ENCODE measurements at regions not wholly inside any gene's neighbourhood (a gene's known extent, or its start where the extent isn't known, plus 50 kb on each side); places are given as distances from the start of the nearest gene placed in this dataset.

DNA sequence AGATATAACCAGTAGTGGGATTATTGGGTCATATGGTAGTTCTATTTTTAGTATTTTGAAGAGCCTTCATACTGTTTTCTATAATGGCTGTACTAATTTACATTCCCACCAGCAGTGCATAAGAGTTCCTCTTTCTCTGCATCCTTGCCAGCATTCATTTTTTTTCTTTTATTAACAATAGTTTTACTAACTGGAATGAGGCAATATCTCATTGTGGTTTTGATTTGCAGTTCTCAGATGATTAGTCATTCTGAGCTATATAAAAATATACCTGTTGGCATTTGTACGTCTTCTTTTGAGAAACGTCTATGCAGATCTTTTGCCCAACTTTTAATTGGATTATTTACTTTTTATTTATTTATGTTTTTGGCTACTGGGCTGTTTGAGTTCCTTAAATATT, 1579.3 kb upstream of the CDH6 start:
- TF ChIP-seq, protein P1, sequence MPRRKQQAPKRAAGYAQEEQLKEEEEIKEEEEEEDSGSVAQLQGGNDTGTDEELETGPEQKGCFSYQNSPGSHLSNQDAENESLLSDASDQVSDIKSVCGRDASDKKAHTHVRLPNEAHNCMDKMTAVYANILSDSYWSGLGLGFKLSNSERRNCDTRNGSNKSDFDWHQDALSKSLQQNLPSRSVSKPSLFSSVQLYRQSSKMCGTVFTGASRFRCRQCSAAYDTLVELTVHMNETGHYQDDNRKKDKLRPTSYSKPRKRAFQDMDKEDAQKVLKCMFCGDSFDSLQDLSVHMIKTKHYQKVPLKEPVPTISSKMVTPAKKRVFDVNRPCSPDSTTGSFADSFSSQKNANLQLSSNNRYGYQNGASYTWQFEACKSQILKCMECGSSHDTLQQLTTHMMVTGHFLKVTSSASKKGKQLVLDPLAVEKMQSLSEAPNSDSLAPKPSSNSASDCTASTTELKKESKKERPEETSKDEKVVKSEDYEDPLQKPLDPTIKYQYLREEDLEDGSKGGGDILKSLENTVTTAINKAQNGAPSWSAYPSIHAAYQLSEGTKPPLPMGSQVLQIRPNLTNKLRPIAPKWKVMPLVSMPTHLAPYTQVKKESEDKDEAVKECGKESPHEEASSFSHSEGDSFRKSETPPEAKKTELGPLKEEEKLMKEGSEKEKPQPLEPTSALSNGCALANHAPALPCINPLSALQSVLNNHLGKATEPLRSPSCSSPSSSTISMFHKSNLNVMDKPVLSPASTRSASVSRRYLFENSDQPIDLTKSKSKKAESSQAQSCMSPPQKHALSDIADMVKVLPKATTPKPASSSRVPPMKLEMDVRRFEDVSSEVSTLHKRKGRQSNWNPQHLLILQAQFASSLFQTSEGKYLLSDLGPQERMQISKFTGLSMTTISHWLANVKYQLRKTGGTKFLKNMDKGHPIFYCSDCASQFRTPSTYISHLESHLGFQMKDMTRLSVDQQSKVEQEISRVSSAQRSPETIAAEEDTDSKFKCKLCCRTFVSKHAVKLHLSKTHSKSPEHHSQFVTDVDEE (CRISPR knock-in tag; IDR thresholded peaks at IDR 0.05) = no peak
- TF ChIP-seq ZNF8 (CRISPR knock-in tag; IDR thresholded peaks at IDR 0.05) (no peak), ZNF565 (CRISPR knock-in tag; conservative IDR thresholded peaks at IDR 0.05; ENCODE audit: low read depth) (no peak), CSDC2 (CRISPR knock-in tag; IDR thresholded peaks at IDR 0.05) (no peak), ISL1 (CRISPR knock-in tag; IDR thresholded peaks at IDR 0.05) (no peak), ZC3H10 (CRISPR knock-in tag; IDR thresholded peaks at IDR 0.05) (no peak)

DNA sequence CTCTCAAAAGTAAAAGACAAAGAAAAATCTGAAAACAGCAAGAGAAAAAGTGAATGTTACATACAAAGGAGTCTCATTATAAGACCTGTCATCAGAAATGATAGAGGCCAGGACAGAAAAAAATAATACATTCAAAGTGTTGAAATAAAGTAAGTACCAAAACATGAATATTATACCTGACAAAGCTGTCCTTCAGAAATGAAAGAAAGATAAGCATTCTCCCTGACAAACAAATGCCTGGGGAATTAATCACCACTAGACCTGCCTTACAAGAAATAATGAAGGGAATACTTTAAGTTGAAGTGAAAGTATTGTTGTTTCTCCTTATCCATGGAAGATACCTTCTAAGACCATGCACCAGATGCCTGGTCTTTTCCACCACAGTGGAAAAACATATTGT, 1605.2 kb upstream of the CDH6 start:
- TF ChIP-seq ARNTL (CRISPR knock-in tag; IDR thresholded peaks at IDR 0.05; ENCODE audit: borderline replicate concordance, low read depth) (no peak), GLIS3 (CRISPR knock-in tag; IDR thresholded peaks at IDR 0.05) (no peak), ZNF70 (CRISPR knock-in tag; IDR thresholded peaks at IDR 0.05) (no peak), ESRRG (CRISPR knock-in tag; IDR thresholded peaks at IDR 0.05) (no peak)
- TF ChIP-seq, protein P2, sequence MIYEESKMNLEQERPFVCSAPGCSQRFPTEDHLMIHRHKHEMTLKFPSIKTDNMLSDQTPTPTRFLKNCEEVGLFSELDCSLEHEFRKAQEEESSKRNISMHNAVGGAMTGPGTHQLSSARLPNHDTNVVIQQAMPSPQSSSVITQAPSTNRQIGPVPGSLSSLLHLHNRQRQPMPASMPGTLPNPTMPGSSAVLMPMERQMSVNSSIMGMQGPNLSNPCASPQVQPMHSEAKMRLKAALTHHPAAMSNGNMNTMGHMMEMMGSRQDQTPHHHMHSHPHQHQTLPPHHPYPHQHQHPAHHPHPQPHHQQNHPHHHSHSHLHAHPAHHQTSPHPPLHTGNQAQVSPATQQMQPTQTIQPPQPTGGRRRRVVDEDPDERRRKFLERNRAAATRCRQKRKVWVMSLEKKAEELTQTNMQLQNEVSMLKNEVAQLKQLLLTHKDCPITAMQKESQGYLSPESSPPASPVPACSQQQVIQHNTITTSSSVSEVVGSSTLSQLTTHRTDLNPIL (CRISPR knock-in tag; IDR thresholded peaks at IDR 0.05; ENCODE audit: low read depth) = no peak
- TF ChIP-seq, protein P1 (CRISPR knock-in tag; IDR thresholded peaks at IDR 0.05) = no peak
- TF ChIP-seq, protein P3, sequence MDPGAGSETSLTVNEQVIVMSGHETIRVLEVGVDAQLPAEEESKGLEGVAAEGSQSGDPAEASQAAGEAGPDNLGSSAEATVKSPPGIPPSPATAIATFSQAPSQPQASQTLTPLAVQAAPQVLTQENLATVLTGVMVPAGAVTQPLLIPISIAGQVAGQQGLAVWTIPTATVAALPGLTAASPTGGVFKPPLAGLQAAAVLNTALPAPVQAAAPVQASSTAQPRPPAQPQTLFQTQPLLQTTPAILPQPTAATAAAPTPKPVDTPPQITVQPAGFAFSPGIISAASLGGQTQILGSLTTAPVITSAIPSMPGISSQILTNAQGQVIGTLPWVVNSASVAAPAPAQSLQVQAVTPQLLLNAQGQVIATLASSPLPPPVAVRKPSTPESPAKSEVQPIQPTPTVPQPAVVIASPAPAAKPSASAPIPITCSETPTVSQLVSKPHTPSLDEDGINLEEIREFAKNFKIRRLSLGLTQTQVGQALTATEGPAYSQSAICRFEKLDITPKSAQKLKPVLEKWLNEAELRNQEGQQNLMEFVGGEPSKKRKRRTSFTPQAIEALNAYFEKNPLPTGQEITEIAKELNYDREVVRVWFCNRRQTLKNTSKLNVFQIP (CRISPR knock-in tag; IDR thresholded peaks at IDR 0.05; ENCODE audit: borderline replicate concordance, low read depth) = no peak
- no peak for ATAC-seq

More for the DNA sequence above, 1579.3 kb upstream of the CDH6 start:
- no peak for ATAC-seq

DNA sequence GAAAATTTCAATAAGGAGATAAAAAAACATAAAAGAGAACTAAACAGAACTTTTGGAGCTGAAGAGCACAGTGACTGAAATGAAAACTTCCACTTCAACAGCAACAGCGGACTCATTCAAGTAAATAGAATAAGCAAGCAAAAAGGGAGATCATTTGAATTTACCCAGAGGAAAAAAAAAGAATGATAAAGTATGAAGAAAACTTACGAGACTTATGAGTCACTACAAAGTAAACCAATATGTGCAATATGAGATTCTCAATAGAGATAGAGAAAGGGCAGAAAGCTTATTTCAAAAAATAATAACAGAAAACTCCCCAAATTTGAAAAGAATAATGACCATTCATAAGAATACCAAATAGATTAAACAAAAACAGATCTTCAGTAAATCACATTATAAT, 1605.7 kb upstream of the CDH6 start:
- ATAC-seq = no peak
- TF ChIP-seq OSR1 (CRISPR knock-in tag; IDR thresholded peaks at IDR 0.05) = no peak
- TF ChIP-seq PPARA (CRISPR knock-in tag; IDR thresholded peaks at IDR 0.05; ENCODE audit: borderline replicate concordance) = no peak
- TF ChIP-seq GLIS3 (CRISPR knock-in tag; IDR thresholded peaks at IDR 0.05) = no peak
- TF ChIP-seq ZNF565 (CRISPR knock-in tag; conservative IDR thresholded peaks at IDR 0.05; ENCODE audit: low read depth) = no peak
- no peak for TF ChIP-seq RARB (CRISPR knock-in tag; IDR thresholded peaks at IDR 0.05)
- no peak for TF ChIP-seq ZNF8 (CRISPR knock-in tag; IDR thresholded peaks at IDR 0.05)
- no peak for TF ChIP-seq TOX (CRISPR knock-in tag; IDR thresholded peaks at IDR 0.05; ENCODE audit: borderline replicate concordance)
- TF ChIP-seq BACH2 (CRISPR knock-in tag; IDR thresholded peaks at IDR 0.05; ENCODE audit: borderline replicate concordance) = no peak
- TF ChIP-seq, protein P2 (CRISPR knock-in tag; IDR thresholded peaks at IDR 0.05; ENCODE audit: low read depth) = no peak
- TF ChIP-seq ISL1 (CRISPR knock-in tag; IDR thresholded peaks at IDR 0.05) = no peak
- no peak for TF ChIP-seq ZFP30 (CRISPR knock-in tag; IDR thresholded peaks at IDR 0.05)
- TF ChIP-seq, protein P1 (CRISPR knock-in tag; IDR thresholded peaks at IDR 0.05) = no peak
- TF ChIP-seq, protein P4, sequence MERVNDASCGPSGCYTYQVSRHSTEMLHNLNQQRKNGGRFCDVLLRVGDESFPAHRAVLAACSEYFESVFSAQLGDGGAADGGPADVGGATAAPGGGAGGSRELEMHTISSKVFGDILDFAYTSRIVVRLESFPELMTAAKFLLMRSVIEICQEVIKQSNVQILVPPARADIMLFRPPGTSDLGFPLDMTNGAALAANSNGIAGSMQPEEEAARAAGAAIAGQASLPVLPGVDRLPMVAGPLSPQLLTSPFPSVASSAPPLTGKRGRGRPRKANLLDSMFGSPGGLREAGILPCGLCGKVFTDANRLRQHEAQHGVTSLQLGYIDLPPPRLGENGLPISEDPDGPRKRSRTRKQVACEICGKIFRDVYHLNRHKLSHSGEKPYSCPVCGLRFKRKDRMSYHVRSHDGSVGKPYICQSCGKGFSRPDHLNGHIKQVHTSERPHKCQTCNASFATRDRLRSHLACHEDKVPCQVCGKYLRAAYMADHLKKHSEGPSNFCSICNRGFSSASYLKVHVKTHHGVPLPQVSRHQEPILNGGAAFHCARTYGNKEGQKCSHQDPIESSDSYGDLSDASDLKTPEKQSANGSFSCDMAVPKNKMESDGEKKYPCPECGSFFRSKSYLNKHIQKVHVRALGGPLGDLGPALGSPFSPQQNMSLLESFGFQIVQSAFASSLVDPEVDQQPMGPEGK (CRISPR knock-in tag; IDR thresholded peaks at IDR 0.05; ENCODE audit: borderline replicate concordance) = no peak
- TF ChIP-seq, protein P5, sequence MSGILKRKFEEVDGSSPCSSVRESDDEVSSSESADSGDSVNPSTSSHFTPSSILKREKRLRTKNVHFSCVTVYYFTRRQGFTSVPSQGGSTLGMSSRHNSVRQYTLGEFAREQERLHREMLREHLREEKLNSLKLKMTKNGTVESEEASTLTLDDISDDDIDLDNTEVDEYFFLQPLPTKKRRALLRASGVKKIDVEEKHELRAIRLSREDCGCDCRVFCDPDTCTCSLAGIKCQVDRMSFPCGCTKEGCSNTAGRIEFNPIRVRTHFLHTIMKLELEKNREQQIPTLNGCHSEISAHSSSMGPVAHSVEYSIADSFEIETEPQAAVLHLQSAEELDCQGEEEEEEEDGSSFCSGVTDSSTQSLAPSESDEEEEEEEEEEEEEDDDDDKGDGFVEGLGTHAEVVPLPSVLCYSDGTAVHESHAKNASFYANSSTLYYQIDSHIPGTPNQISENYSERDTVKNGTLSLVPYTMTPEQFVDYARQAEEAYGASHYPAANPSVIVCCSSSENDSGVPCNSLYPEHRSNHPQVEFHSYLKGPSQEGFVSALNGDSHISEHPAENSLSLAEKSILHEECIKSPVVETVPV (CRISPR knock-in tag; IDR thresholded peaks at IDR 0.05) = no peak
- no peak for TF ChIP-seq ZFP3 (CRISPR knock-in tag; IDR thresholded peaks at IDR 0.05)
- no peak for TF ChIP-seq ESRRG (CRISPR knock-in tag; IDR thresholded peaks at IDR 0.05)
- no peak for TF ChIP-seq ZNF70 (CRISPR knock-in tag; IDR thresholded peaks at IDR 0.05)

Measured in SK-N-SH treated with all-trans-retinoic acid at 6 μM for 48 hours (cell line).